Hematopoietic multipotent progenitor cell treated with erythropoietin and hydrocortisone succinate and interleukin-3 and kit ligand, for 4 days (in vitro differentiated cells): ENCODE measurements at regions not wholly inside any gene's neighbourhood (a gene's known extent, or its start where the extent isn't known, plus 50 kb on each side); places are given as distances from the start of the nearest gene placed in this dataset.
A peak's percentile ranks its signal among the peaks of the same experiment; 100 is the strongest.

Experiments
- DNase-seq: peaks from one replicate; pipeline ENCODE4 v3.0.0-alpha.2; 2015

GRCh38 chrX:13144927-13145655 is 100.7 kb upstream of the FAM9C start:
- DNase-seq: no peak

GRCh38 chrX:13142891-13143290 is 98.5 kb upstream of the FAM9C start:
- DNase-seq: peak; percentile 89

GRCh38 chrX:13140007-13140406 is 95.6 kb upstream of the FAM9C start:
- DNase-seq: no peak

- peak; percentile 73 for DNase-seq
Measured at GRCh38 chrX:13131396-13132137, 87.1 kb upstream of the FAM9C start.

- DNase-seq: no peak
Measured at GRCh38 chrX:13130816-13131215, 86.4 kb upstream of the FAM9C start.

GRCh38 chrX:13128104-13128503 is 83.7 kb upstream of the FAM9C start:
- DNase-seq: peak; percentile 23

- DNase-seq: peak; percentile 25
Measured at GRCh38 chrX:13126775-13127174, 82.4 kb upstream of the FAM9C start.

- DNase-seq: no peak
Measured at GRCh38 chrX:13125188-13125587, 80.8 kb upstream of the FAM9C start.

GRCh38 chrX:13123857-13124345 is 79.5 kb upstream of the FAM9C start:
- DNase-seq: peak; percentile 28

- no peak for DNase-seq
Measured at GRCh38 chrX:13123247-13123856, 78.9 kb upstream of the FAM9C start.

GRCh38 chrX:13121020-13121555 is 76.7 kb upstream of the FAM9C start:
- no peak for DNase-seq

GRCh38 chrX:13120017-13120416 is 75.6 kb upstream of the FAM9C start:
- no peak for DNase-seq

- DNase-seq: no peak
Measured at GRCh38 chrX:13119386-13119785, 75.0 kb upstream of the FAM9C start.

GRCh38 chrX:13115146-13115855 is 70.9 kb upstream of the FAM9C start:
- DNase-seq: no peak

- no peak for DNase-seq
Measured at GRCh38 chrX:13112499-13112898, 68.1 kb upstream of the FAM9C start.

- DNase-seq: peak; percentile 49
Measured at GRCh38 chrX:13110433-13111324, 66.3 kb upstream of the FAM9C start.

- DNase-seq: no peak
Measured at GRCh38 chrX:13109817-13110216, 65.4 kb upstream of the FAM9C start.

- DNase-seq: no peak
Measured at GRCh38 chrX:13103914-13104274, 59.5 kb upstream of the FAM9C start.

GRCh38 chrX:13103188-13103913 is 58.9 kb upstream of the FAM9C start:
- no peak for DNase-seq

- DNase-seq: no peak
Measured at GRCh38 chrX:13102636-13103035, 58.2 kb upstream of the FAM9C start.
